Nephron (organoid): ENCODE measurements at regions not wholly inside any gene's neighbourhood (a gene's known extent, or its start where the extent isn't known, plus 50 kb on each side); places are given as distances from the start of the nearest gene placed in this dataset.
A peak's percentile ranks its signal among the peaks of the same experiment; 100 is the strongest.

Source experiments
- H3K27ac Mint-ChIP-seq, 3 experiments: 2 replicates each; pipeline ENCODE4 v1.8.0; 2020; ENCODE audit warnings: mixed read lengths in 3 of 3, mild to moderate bottlenecking in 2 of 3, moderate library complexity in 1 of 3
- H3K27me3 Mint-ChIP-seq: 2 replicates; pipeline ENCODE4 v1.8.0; 2021; ENCODE audit warnings: low read depth, mild to moderate bottlenecking, moderate library complexity, mixed read lengths
- H3K36me3 Mint-ChIP-seq: 2 replicates; pipeline ENCODE4 v1.8.0; 2020; ENCODE audit warnings: low read depth, mixed read lengths
- H3K4me1 Mint-ChIP-seq: 2 replicates; pipeline ENCODE4 v1.8.0; 2020; ENCODE audit warnings: mixed read lengths
- H3K4me3 Mint-ChIP-seq, 3 experiments: 2 replicates each; pipeline ENCODE4 v1.8.0; 2020; ENCODE audit warnings: mild to moderate bottlenecking in 3 of 3, mixed read lengths in 3 of 3, moderate library complexity in 2 of 3
- H3K9me3 Mint-ChIP-seq: 2 replicates; pipeline ENCODE4 v1.8.0; 2020; ENCODE audit warnings: mixed read lengths
- TF ChIP-seq, protein P1 (sequence below), 3 experiments: fragments of 200-600 bp; sonication (generic); IDR thresholded peaks; one replicate each; pipeline ENCODE4 v1.5.0; 2021; ENCODE audit warnings: antibody characterized with exemption in 3 of 3; ENCODE audit not compliant: unreplicated experiment in 3 of 3

DNA sequence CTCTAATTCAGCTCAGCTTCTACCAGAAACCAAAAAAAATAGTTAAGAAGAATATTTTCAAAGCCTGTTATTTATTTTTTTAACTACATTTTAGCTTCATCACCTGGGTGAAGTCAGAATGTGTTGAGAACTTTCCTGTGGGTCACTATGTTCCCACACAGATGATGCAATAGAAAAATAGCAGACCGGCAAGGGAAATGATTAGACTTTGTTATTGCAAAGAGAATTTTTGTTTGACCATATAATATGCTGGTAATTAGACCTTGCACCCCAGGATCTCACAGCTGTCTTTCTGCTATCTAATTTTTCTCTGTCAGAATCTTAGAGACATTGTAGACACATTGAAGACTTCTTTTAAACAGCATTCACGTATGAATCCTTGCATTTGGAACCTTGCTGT is 299.3 kb downstream of the TBX15 start:
- no peaks in the 10 kb centered on the region for H3K36me3 Mint-ChIP-seq
- H3K4me1 Mint-ChIP-seq: no peaks in the 10 kb centered on the region
- no peaks in the 10 kb centered on the region for H3K9me3 Mint-ChIP-seq
- TF ChIP-seq, protein P1, sequence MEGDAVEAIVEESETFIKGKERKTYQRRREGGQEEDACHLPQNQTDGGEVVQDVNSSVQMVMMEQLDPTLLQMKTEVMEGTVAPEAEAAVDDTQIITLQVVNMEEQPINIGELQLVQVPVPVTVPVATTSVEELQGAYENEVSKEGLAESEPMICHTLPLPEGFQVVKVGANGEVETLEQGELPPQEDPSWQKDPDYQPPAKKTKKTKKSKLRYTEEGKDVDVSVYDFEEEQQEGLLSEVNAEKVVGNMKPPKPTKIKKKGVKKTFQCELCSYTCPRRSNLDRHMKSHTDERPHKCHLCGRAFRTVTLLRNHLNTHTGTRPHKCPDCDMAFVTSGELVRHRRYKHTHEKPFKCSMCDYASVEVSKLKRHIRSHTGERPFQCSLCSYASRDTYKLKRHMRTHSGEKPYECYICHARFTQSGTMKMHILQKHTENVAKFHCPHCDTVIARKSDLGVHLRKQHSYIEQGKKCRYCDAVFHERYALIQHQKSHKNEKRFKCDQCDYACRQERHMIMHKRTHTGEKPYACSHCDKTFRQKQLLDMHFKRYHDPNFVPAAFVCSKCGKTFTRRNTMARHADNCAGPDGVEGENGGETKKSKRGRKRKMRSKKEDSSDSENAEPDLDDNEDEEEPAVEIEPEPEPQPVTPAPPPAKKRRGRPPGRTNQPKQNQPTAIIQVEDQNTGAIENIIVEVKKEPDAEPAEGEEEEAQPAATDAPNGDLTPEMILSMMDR (IDR thresholded peaks at IDR 0.05; ENCODE audit: unreplicated experiment in 3 of 3): no peak
- no peak overlapping the region for H3K27ac Mint-ChIP-seq
- no peaks in the 10 kb centered on the region for H3K27me3 Mint-ChIP-seq
- no peak overlapping the region for H3K4me3 Mint-ChIP-seq

GRCh38 chr1:118661769-118662320 is 326.3 kb downstream of the TBX15 start:
- Mint-ChIP-seq H3K4me1 (no peaks in the 10 kb centered on the region), H3K27ac (no peak overlapping the region), H3K36me3 (no peaks in the 10 kb centered on the region), H3K27me3 (no peaks in the 10 kb centered on the region), H3K9me3 (peaks cover 8% of the 10 kb centered on the region), H3K4me3 (no peak overlapping the region)
- TF ChIP-seq, protein P1 (IDR thresholded peaks at IDR 0.05; ENCODE audit: unreplicated experiment in 3 of 3): no peak

DNA sequence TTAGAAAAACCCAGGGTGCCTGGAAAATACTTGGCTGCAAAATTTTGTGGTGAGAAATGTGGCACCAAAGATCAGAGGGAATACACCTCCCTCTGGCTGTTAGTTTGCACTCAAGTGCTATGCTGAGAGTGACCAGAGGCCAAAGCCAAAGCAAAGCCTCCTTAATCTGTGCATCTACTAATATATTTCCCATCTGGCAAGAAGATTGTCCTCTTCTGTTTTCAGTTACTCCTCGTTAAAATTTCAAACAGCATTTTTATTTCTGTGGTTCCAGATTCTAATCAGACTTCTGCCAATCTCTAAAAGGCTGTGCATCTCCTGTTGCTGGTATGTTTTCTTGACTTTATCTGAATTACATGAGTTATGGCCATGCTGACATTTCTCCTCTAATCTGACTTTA is 327.4 kb downstream of the TBX15 start:
- Mint-ChIP-seq H3K4me1 (no peaks in the 10 kb centered on the region), H3K27me3 (no peaks in the 10 kb centered on the region), H3K36me3 (no peaks in the 10 kb centered on the region), H3K9me3 (peaks cover 9% of the 10 kb centered on the region), H3K27ac (no peak overlapping the region), H3K4me3 (no peak overlapping the region)
- TF ChIP-seq, protein P1 (IDR thresholded peaks at IDR 0.05; ENCODE audit: unreplicated experiment in 3 of 3): no peak

- H3K4me1 Mint-ChIP-seq: no peaks in the 10 kb centered on the region
- peaks cover 11% of the 10 kb centered on the region for H3K9me3 Mint-ChIP-seq
- no peaks in the 10 kb centered on the region for H3K36me3 Mint-ChIP-seq
- no peak overlapping the region for H3K4me3 Mint-ChIP-seq
- TF ChIP-seq, protein P1 (IDR thresholded peaks at IDR 0.05; ENCODE audit: unreplicated experiment in 3 of 3): no peak
- H3K27me3 Mint-ChIP-seq: no peaks in the 10 kb centered on the region
- no peak overlapping the region for H3K27ac Mint-ChIP-seq
These were observed 328.5 kb downstream of the TBX15 start for GRCh38 chr1:118659646-118660045.

DNA sequence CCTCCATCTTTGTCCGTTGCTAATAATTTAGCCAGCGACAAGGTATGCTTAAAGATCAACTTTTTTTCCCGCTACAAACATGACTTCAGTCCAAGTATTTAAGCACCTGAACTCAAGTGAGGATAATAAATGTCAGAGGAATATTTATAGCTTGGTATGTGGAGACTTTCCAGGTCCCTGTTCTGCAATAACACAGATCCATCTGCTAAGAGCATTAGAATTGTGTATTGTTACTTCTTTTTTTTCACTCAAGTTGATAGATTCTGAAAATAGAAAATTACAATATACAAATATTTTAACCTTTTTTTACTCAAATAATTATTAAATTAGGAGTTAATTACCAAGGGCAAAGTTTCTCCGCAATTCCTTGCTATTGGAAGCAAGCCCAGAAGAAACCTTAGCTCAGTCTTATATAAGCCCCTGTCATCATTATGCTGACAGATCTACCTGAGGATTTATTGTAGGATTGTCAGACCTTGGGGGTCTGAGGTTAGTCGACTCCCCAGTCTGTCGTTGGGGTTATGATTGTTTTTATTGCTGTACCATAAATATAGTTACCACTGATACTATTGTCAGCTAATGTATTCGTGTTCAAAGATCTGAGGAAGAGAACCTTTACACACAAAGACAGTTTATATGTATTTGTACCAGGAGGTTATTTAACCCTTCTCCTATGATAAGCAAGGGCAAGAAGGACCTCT is 337.9 kb downstream of the TBX15 start:
- H3K27ac Mint-ChIP-seq: peak overlapping the region in 1 of 3 experiments; percentile 2

More for the DNA sequence above, 337.9 kb downstream of the TBX15 start:
- Mint-ChIP-seq H3K36me3 (peaks cover 6% of the 10 kb centered on the region), H3K4me3 (no peak overlapping the region), H3K4me1 (peaks cover 19% of the 10 kb centered on the region), H3K9me3 (peaks cover 19% of the 10 kb centered on the region), H3K27me3 (no peaks in the 10 kb centered on the region)
- TF ChIP-seq, protein P1 (IDR thresholded peaks at IDR 0.05; ENCODE audit: unreplicated experiment in 3 of 3): no peak
